Activated T-cell treated with anti-CD3 and anti-CD28 coated beads for 1 hour (primary cell): ENCODE measurements at regions not wholly inside any gene's neighbourhood (a gene's known extent, or its start where the extent isn't known, plus 50 kb on each side); places are given as distances from the start of the nearest gene placed in this dataset.

Experiments
- DNase-seq: peaks from one replicate; pipeline ENCODE4 v3.0.0-alpha.2; 2020; ENCODE audit warnings: low read depth

- DNase-seq = no peak
Measured at GRCh38 chr11:82676483-82677094, 57.1 kb downstream of the FAM181B start.

- no peak for DNase-seq
Measured at GRCh38 chr11:82675838-82676237, 57.8 kb downstream of the FAM181B start.

GRCh38 chr11:82673631-82674030, 60.0 kb downstream of the FAM181B start:
- DNase-seq = no peak

GRCh38 chr11:82671451-82671850, 62.2 kb downstream of the FAM181B start:
- DNase-seq = no peak

GRCh38 chr11:82663535-82663934, 70.1 kb downstream of the FAM181B start:
- no peak for DNase-seq

GRCh38 chr11:82653752-82654151, 79.9 kb downstream of the FAM181B start:
- DNase-seq = no peak

GRCh38 chr11:82639251-82639650, 94.4 kb downstream of the FAM181B start:
- DNase-seq = no peak

GRCh38 chr11:82636615-82637014, 97.0 kb downstream of the FAM181B start:
- DNase-seq = no peak

GRCh38 chr11:82634091-82634490, 99.6 kb downstream of the FAM181B start:
- DNase-seq = no peak

GRCh38 chr11:82631722-82632630, 101.7 kb downstream of the FAM181B start:
- no peak for DNase-seq

- no peak for DNase-seq
Measured at GRCh38 chr11:82610671-82611070, 123.0 kb downstream of the FAM181B start.

GRCh38 chr11:82606738-82607137, 126.9 kb downstream of the FAM181B start:
- no peak for DNase-seq

- DNase-seq = no peak
Measured at GRCh38 chr11:82601711-82602110, 132.0 kb downstream of the FAM181B start.

- DNase-seq = no peak
Measured at GRCh38 chr11:82599836-82600235, 133.8 kb downstream of the FAM181B start.

- DNase-seq = no peak
Measured at GRCh38 chr11:82586581-82586980, 147.1 kb downstream of the FAM181B start.

- no peak for DNase-seq
Measured at GRCh38 chr11:82577246-82577645, 156.4 kb downstream of the FAM181B start.

- DNase-seq = no peak
Measured at GRCh38 chr11:82560836-82561235, 172.8 kb downstream of the FAM181B start.

GRCh38 chr11:82559609-82560008, 174.1 kb downstream of the FAM181B start:
- no peak for DNase-seq

GRCh38 chr11:82557274-82557673, 176.4 kb downstream of the FAM181B start:
- DNase-seq = no peak

- no peak for DNase-seq
Measured at GRCh38 chr11:82556210-82556609, 177.5 kb downstream of the FAM181B start.

GRCh38 chr11:82546661-82547557, 186.8 kb downstream of the FAM181B start:
- no peak for DNase-seq

GRCh38 chr11:82539669-82540068, 194.0 kb downstream of the FAM181B start:
- no peak for DNase-seq
